Activated naive CD8-positive, alpha-beta T cell treated with anti-CD3 and anti-CD28 coated beads, Interleukin-2, amount 50 U/mL, for 16 hours (primary cell): ENCODE measurements at regions not wholly inside any gene's neighbourhood (a gene's known extent, or its start where the extent isn't known, plus 50 kb on each side); places are given as distances from the start of the nearest gene placed in this dataset.

Experiments
- DNase-seq: peaks from one replicate; pipeline ENCODE4 v3.0.0-alpha.2; 2020; ENCODE audit warnings: low read depth, low spot score

GRCh38 chr1:36555041-36555440 is 72.3 kb upstream of the CSF3R start:
- DNase-seq = no peak

GRCh38 chr1:36554323-36554628 is 71.6 kb upstream of the CSF3R start:
- no peak for DNase-seq

- DNase-seq = peak; percentile 27
These were observed 71.0 kb upstream of the CSF3R start for GRCh38 chr1:36553591-36554322.

GRCh38 chr1:36542962-36543515 is 60.3 kb upstream of the CSF3R start:
- no peak for DNase-seq

- no peak for DNase-seq
These were observed 59.6 kb upstream of the CSF3R start for GRCh38 chr1:36542024-36542961.

GRCh38 chr1:36540056-36540455 is 57.3 kb upstream of the CSF3R start:
- no peak for DNase-seq

- DNase-seq = no peak
These were observed 56.8 kb upstream of the CSF3R start for GRCh38 chr1:36539526-36539925.

GRCh38 chr1:36537991-36538390 is 55.3 kb upstream of the CSF3R start:
- no peak for DNase-seq

- DNase-seq = no peak
These were observed 54.6 kb upstream of the CSF3R start for GRCh38 chr1:36537190-36537768.

GRCh38 chr1:36536727-36537126 is 54.0 kb upstream of the CSF3R start:
- no peak for DNase-seq

- DNase-seq = no peak
These were observed 52.1 kb upstream of the CSF3R start for GRCh38 chr1:36534711-36535412.

- DNase-seq = no peak
These were observed 51.2 kb upstream of the CSF3R start for GRCh38 chr1:36533897-36534296.

GRCh38 chr1:36532810-36533401 is 50.2 kb upstream of the CSF3R start:
- no peak for DNase-seq
